Neural cell (in vitro differentiated cells): ENCODE measurements at regions not wholly inside any gene's neighbourhood (a gene's known extent, or its start where the extent isn't known, plus 50 kb on each side); places are given as distances from the start of the nearest gene placed in this dataset.
"Not testable (repeated sequence)": the region's sequence is repeated elsewhere in the genome, so short reads cannot be mapped to it uniquely, and the experiment has no call there.

Experiments used
- H2AFZ ChIP-seq: fragments of 200-600, 300-800 bp; sonication (generic), shearing (Covaris generic); 2 replicates; pipeline ENCODE4 v1.6.0; 2014; ENCODE audit warnings: low read depth, mild to moderate bottlenecking, antibody characterized with exemption, low read length, moderate library complexity
- H3F3A ChIP-seq: fragments of 200-600 bp; shearing (Covaris generic); 2 replicates; pipeline ENCODE4 v1.6.1; 2016; ENCODE audit warnings: mild to moderate bottlenecking, moderate library complexity, mixed read lengths, antibody characterized with exemption, low read length; ENCODE audit not compliant: insufficient read depth, poor library complexity, severe bottlenecking
- H3K27ac ChIP-seq: fragments of 200-600, 300-800 bp; sonication (generic), shearing (Covaris generic); 2 replicates; pipeline ENCODE4 v1.5.1; 2014; ENCODE audit warnings: mild to moderate bottlenecking, low read length, moderate library complexity
- H3K27me3 ChIP-seq: fragments of 300-800, 200-600 bp; sonication (generic), shearing (Covaris generic); 2 replicates; pipeline ENCODE4 v1.6.0; 2014; ENCODE audit warnings: mild to moderate bottlenecking, low read depth, low read length, moderate library complexity; ENCODE audit not compliant: insufficient read depth
- H3K36me3 ChIP-seq: fragments of 300-800, 200-600 bp; sonication (generic), shearing (Covaris generic); 2 replicates; pipeline ENCODE4 v1.5.1; 2014; ENCODE audit warnings: mild to moderate bottlenecking, antibody characterized with exemption, low read length, moderate library complexity; ENCODE audit not compliant: insufficient read depth
- H3K4me2 ChIP-seq: fragments of 300-800, 200-600 bp; sonication (generic), shearing (Covaris generic); 2 replicates; pipeline ENCODE4 v1.6.0; 2014; ENCODE audit warnings: mild to moderate bottlenecking, low read length
- H3K4me3 ChIP-seq: fragments of 300-800, 200-600 bp; sonication (generic), shearing (Covaris generic); 2 replicates; pipeline ENCODE4 v1.5.1; 2014; ENCODE audit warnings: mild to moderate bottlenecking, low read length, moderate library complexity
- H3K79me2 ChIP-seq: fragments of 200-600 bp; shearing (Covaris generic); replicated peaks from 2 replicates; pipeline ENCODE4 v1.6.0; 2014; ENCODE audit warnings: mild to moderate bottlenecking, low read length, moderate library complexity; ENCODE audit not compliant: insufficient read depth
- H3K9ac ChIP-seq: fragments of 300-800, 200-600 bp; sonication (generic), shearing (Covaris generic); 2 replicates; pipeline ENCODE4 v1.6.1; 2016; ENCODE audit warnings: mild to moderate bottlenecking, low read length, mixed read lengths
- H3K9me2 ChIP-seq: fragments of 200-600 bp; shearing (Covaris generic); 2 replicates; pipeline ENCODE4 v1.6.1; 2016; ENCODE audit warnings: mild to moderate bottlenecking, low read length, mixed read lengths; ENCODE audit not compliant: insufficient read depth
- H3K9me3 ChIP-seq: fragments of 200-600, 300-800 bp; sonication (generic), shearing (Covaris generic); 2 replicates; pipeline ENCODE4 v1.6.1; 2016; ENCODE audit warnings: mild to moderate bottlenecking, mixed run types, low read length, moderate library complexity, mixed read lengths
- H4K20me1 ChIP-seq: fragments of 200-600 bp; shearing (Covaris generic); 2 replicates; pipeline ENCODE4 v1.6.1; 2016; ENCODE audit warnings: mild to moderate bottlenecking, mixed run types; ENCODE audit not compliant: insufficient read depth
- EP300 ChIP-seq: fragments of 450-650 bp; conservative IDR thresholded peaks from 2 replicates; pipeline ENCODE4 v1.6.1; 2014; ENCODE audit warnings: antibody characterized with exemption, mild to moderate bottlenecking, moderate library complexity; ENCODE audit not compliant: poor library complexity, severe bottlenecking
- POLR2AphosphoS5 ChIP-seq: IDR thresholded peaks from 2 replicates; pipeline ENCODE4 v1.6.1; 2012
- SMC3 ChIP-seq: fragments of 450-650 bp; conservative IDR thresholded peaks from 2 replicates; pipeline ENCODE4 v1.6.1; 2014; ENCODE audit warnings: antibody characterized with exemption, mild to moderate bottlenecking, moderate library complexity; ENCODE audit not compliant: poor library complexity

DNA sequence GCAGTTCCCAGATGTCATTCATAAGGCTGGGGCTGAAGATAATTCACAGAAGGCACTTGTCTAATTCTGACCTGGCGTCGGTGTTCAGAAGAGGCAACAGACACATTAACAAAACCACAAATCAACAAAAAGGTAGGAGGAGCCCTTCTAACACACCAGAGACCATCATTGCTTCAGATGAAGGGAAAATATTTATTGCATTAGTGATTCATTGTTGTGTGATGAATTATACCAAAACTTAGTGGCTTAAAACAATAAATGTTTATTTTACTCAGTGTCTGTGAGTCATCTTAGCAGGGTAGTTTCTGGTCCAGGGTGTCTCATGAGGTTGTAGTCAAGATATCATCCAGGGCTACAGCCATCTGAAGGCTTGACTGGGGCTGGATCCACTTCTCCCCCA lies 91.3 kb upstream of the KIF2A start:
- H3K27ac ChIP-seq = no peak overlapping the region
- H3K79me2 ChIP-seq = no peaks in the 10 kb centered on the region
- no peak for TF ChIP-seq SMC3
- no peak overlapping the region for H3K4me3 ChIP-seq
- no peak overlapping the region for H3K4me2 ChIP-seq
- H3K36me3 ChIP-seq = no peaks in the 10 kb centered on the region
- H3K9ac ChIP-seq = no peak overlapping the region
- no peaks in the 10 kb centered on the region for H3K27me3 ChIP-seq
- no peaks in the 10 kb centered on the region for H3K9me3 ChIP-seq
- H4K20me1 ChIP-seq = no peaks in the 10 kb centered on the region
- no peaks in the 10 kb centered on the region for H3K9me2 ChIP-seq
- H3F3A ChIP-seq = no peaks in the 10 kb centered on the region
- H2AFZ ChIP-seq = no peak overlapping the region

DNA sequence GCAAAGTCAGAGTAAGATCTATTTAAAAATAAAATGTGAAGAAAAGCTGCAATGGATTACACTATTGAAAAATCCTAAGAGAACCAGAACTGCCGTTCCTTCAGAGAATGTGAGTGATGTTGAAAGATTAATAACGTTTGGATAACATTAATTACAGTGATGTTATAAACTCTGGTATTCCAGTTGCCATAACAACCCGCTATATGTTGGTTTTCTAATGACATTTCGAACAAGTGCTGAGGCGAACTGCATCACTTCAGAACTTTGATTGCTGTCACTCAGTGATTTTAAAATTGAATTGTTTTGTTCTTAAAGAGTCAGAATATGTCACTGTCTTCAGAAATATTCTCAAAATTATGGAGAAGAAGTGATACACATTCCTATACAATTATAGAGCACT lies 89.4 kb upstream of the KIF2A start:
- H4K20me1 ChIP-seq, H3K9ac ChIP-seq, H3K36me3 ChIP-seq, H3K4me2 ChIP-seq, H3K27ac ChIP-seq, H3K79me2 ChIP-seq, H3K9me3 ChIP-seq, H3F3A ChIP-seq, H3K9me2 ChIP-seq, H2AFZ ChIP-seq, H3K4me3 ChIP-seq, H3K27me3 ChIP-seq: not testable (repeated sequence)
- TF ChIP-seq EP300 = peak; percentile 90
- peak; percentile 63 for TF ChIP-seq POLR2AphosphoS5

DNA sequence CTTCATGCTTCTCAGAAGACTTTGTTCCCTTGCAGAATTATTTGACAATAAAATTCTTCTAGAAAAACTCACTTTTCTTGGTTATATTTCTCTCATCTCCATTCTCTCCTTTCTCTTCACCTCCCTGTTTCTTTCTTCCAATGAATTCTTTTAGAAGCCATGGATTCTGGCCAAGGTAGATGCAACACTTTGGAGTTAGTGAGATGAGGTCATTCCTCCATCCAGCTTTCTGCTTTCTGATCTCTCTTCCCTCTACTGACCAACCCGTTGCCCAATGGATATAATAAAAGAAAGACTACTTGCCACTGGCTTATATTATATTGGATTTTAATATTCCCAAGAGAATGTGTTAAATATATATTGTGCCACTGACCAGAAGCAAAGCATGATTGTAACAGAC lies 88.9 kb upstream of the KIF2A start:
- H3K9ac ChIP-seq, H3K9me2 ChIP-seq, H3K4me2 ChIP-seq, H4K20me1 ChIP-seq, H3F3A ChIP-seq, H3K79me2 ChIP-seq, H3K4me3 ChIP-seq, H2AFZ ChIP-seq, H3K9me3 ChIP-seq, H3K36me3 ChIP-seq, H3K27ac ChIP-seq, H3K27me3 ChIP-seq: not testable (repeated sequence)

DNA sequence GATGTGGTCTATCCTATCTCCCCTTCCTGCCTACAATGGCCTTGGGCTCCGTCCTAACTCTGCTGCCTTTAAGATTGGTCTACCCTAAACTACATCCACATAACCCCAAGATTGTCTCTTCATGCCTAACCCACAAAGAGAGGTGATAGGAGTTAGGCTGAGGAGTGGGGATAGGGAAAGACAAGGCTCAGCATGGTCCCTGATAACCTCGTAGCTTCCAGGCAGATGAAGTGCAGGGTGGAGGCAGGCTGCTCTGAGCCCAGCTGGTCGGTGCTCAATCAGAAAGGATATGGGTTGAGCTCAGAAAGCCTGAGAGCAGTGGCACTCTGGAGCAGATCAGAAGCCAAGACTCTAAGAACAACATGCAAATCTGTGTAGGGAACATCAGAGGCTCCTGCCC lies 87.1 kb upstream of the KIF2A start:
- H3K27ac ChIP-seq, H3K27me3 ChIP-seq, H3K4me2 ChIP-seq, H4K20me1 ChIP-seq, H3K4me3 ChIP-seq, H3K9ac ChIP-seq, H3K36me3 ChIP-seq, H2AFZ ChIP-seq, H3K79me2 ChIP-seq, H3K9me3 ChIP-seq, H3K9me2 ChIP-seq, H3F3A ChIP-seq: not testable (repeated sequence)

DNA sequence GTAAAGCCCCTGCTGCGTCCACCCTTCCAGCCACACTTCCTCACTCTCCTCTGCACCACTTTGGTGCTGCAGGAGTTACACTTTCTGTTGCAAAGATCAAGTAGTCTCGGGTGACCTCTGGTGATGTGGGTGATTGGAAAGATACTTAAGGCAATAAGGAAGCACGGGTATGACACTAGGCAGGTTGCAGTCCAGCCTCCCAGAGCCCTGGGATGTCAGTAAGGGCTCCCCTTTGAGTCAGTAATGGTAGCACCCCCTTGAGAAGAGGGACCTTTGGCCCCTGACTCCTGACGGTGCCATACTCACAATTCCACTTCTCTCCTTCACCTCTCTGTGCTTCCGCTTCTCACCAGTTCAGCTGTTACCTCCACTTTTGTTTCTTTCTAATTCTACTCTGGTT lies 84.1 kb upstream of the KIF2A start:
- H2AFZ ChIP-seq, H4K20me1 ChIP-seq, H3K4me2 ChIP-seq, H3F3A ChIP-seq, H3K27me3 ChIP-seq, H3K9ac ChIP-seq, H3K27ac ChIP-seq, H3K36me3 ChIP-seq, H3K9me3 ChIP-seq, H3K9me2 ChIP-seq, H3K79me2 ChIP-seq, H3K4me3 ChIP-seq: not testable (repeated sequence)

DNA sequence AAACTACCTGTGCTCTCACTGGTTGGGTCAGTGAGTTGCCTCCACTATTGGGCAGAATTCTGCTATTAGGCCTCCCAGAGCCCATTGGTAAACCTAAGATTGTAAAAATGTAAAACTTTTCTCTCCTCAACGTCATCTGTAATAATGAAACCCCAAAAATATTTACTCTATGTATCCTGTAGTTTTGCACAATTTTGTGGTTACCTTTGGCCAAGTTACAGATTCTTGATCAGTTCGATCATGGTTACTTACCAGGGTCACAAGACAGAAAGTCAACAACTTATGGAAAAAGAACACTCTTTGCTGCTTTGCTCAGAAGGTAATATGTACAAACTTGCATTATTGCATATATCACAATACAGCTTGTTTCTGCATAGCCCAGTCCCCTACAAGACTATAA lies 83.7 kb upstream of the KIF2A start:
- not testable (repeated sequence) for H3K9me3 ChIP-seq, H4K20me1 ChIP-seq, H3K79me2 ChIP-seq, H3K9ac ChIP-seq, H3K4me2 ChIP-seq, H3K27me3 ChIP-seq, H2AFZ ChIP-seq, H3K4me3 ChIP-seq, H3K9me2 ChIP-seq, H3F3A ChIP-seq, H3K36me3 ChIP-seq, H3K27ac ChIP-seq
